ENCODE measurements at regions not wholly inside any gene's neighbourhood (a gene's known extent, or its start where the extent isn't known, plus 50 kb on each side); places are given as distances from the start of the nearest gene placed in this dataset.

DNA sequence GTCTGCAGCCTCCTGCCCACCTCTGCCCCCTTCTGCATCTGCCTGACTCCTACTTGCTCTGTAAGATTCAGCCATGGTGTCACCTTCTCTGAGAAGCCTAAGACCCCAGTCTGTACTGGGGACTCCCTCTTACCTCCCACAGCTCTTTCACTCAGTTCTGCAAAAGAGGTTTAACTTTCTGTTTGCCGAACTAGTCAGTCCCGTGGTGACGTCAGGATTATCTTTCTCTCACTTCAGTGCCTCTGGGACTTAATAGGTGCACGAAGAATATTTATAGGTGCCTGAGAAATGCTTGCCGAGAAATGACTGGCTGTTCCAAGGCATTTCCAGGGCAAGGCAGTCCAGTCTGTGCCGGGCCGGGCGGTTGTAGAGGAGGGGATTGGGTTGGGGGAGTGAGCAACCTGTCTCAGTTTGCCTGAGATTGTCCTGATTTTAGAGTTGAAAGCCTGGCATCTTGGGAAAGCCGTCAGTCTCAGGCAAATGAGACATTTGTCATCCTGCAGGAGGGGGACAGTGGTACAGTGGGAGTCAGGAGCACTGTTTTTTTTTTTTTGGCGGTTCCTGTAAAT, 227.5 kb upstream of the NPVF start:
- TF ChIP-seq FOSL1 (IDR thresholded peaks at IDR 0.05; ENCODE audit: low read depth) (no peak), POLR2AphosphoS5 (IDR thresholded peaks at IDR 0.05; ENCODE audit: low read depth, low read length) (no peak), ATF3 (IDR thresholded peaks at IDR 0.05) (no peak), ELF1 (IDR thresholded peaks at IDR 0.05; ENCODE audit: borderline replicate concordance, low read depth) (no peak), EGR1 (IDR thresholded peaks at IDR 0.05; ENCODE audit: low read depth) (no peak), REST (IDR thresholded peaks at IDR 0.05; ENCODE audit: low read depth) (no peak), SP1 (IDR thresholded peaks at IDR 0.05; ENCODE audit: low read depth) (no peak), ZNF274 (IDR thresholded peaks at IDR 0.05; ENCODE audit: low read depth, low read length) (no peak)
- ChIA-PET POLR2A (no interaction called here), RAD21 (ENCODE audit: low non-redundant PET in 1 of 2, low total read pairs in 2 of 2, uncharacterized antibody in 2 of 2, unreplicated experiment in 2 of 2) (no interaction called here), CTCF (no interaction called here)
- intact Hi-C loops (cut with micrococcal nuclease), result no loop called here
- no peaks in the 10 kb centered on the region for H3K36me3 ChIP-seq (ENCODE audit: control insufficient read depth in 1 of 2, insufficient read depth in 2 of 2, low read length in 2 of 2)
- H3K4me3 ChIP-seq (replicated peaks in 1 of 2; ENCODE audit: low read depth in 1 of 2, low read length in 2 of 2), result no peak overlapping the region
- H4K20me1 ChIP-seq (ENCODE audit: insufficient read depth), result no peaks in the 10 kb centered on the region
- H3K9ac ChIP-seq (ENCODE audit: low read length), result no peak overlapping the region
- no peak overlapping the region for H2AFZ ChIP-seq (ENCODE audit: low read depth, low read length, poor library complexity, severe bottlenecking)
- BruUV-seq (replicated peaks), result no TSS peak
- no peak for DNase-seq (ENCODE audit: low read depth, low spot score)
- ATAC-seq, result no peak
- no peaks in the 10 kb centered on the region for H3K9me3 ChIP-seq (ENCODE audit: control insufficient read depth in 1 of 2, insufficient read depth in 1 of 2, low read depth in 1 of 2, low read length in 2 of 2)
- H3K4me1 ChIP-seq (ENCODE audit: control insufficient read depth in 1 of 2, insufficient read depth in 2 of 2, low read length in 2 of 2), result no peaks in the 10 kb centered on the region
- peaks cover 48% of the 10 kb centered on the region for H3K27me3 ChIP-seq (ENCODE audit: insufficient read depth, low read length)
- H3K9me2 ChIP-seq (ENCODE audit: insufficient read depth), result no peaks in the 10 kb centered on the region
- no peak overlapping the region for H3K4me2 ChIP-seq (ENCODE audit: low read length)
- no peaks in the 10 kb centered on the region for H3K79me2 ChIP-seq (ENCODE audit: insufficient read depth, low read length)
- H3K27ac ChIP-seq (ENCODE audit: low read depth, low read length), result no peak overlapping the region

Measured in HCT116 (cell line).